PC-9 (cell line): ENCODE measurements at regions not wholly inside any gene's neighbourhood (a gene's known extent, or its start where the extent isn't known, plus 50 kb on each side); places are given as distances from the start of the nearest gene placed in this dataset.

Experiments
- BruUV-seq: library from RNA; stranded (reverse); fragments of 400-500 nt; replicated peaks from 2 replicates; lab custom pipeline; 2021; lab: Mats Ljungman, UMichigan
- CTCF ChIA-PET: fragments of 300-600 bp; sonication (Branson Sonifier 250); formaldehyde crosslinking; loops from one replicate; lab custom pipeline; 2022; ENCODE audit warnings: antibody characterized with exemption; lab: Charles Lee
- POLR2A ChIA-PET: fragments of 300-600 bp; sonication (Branson Sonifier 250); formaldehyde crosslinking; loops from one replicate; lab custom pipeline; 2022; ENCODE audit warnings: antibody characterized with exemption; ENCODE audit not compliant: unreplicated experiment; lab: Charles Lee
- DNase-seq, 2 experiments: peaks; one replicate each; pipeline versions ENCODE4 v3.0.0 to v3.0.0-alpha.2; 2015 to 2022; ENCODE audit warnings: mixed read lengths in 1 of 2
- H2AFZ ChIP-seq: fragments of 200-600 bp; sonication (generic); 2 replicates; pipeline ENCODE4 v1.8.1; 2017; ENCODE audit warnings: antibody characterized with exemption
- H3F3A ChIP-seq: fragments of 200-600 bp; sonication (generic); 2 replicates; pipeline ENCODE4 v1.8.1; 2017; ENCODE audit warnings: antibody characterized with exemption, mild to moderate bottlenecking, low read depth; ENCODE audit not compliant: insufficient read depth
- H3K27ac ChIP-seq: fragments of 200-600 bp; sonication (generic); 2 replicates; pipeline ENCODE4 v1.6.1; 2016; ENCODE audit warnings: mixed run types
- H3K27me3 ChIP-seq: fragments of 200-600 bp; sonication (generic); 2 replicates; pipeline ENCODE4 v1.6.1; 2016; ENCODE audit warnings: low read depth, mixed run types; ENCODE audit not compliant: insufficient read depth
- H3K36me3 ChIP-seq: fragments of 200-600 bp; sonication (generic); 2 replicates; pipeline ENCODE4 v1.6.1; 2016; ENCODE audit warnings: low read depth, mixed run types
- H3K4me1 ChIP-seq: fragments of 200-600 bp; sonication (generic); replicated peaks from 2 replicates; pipeline ENCODE4 v1.6.1; 2016; ENCODE audit warnings: mixed run types; ENCODE audit not compliant: insufficient read depth
- H3K4me2 ChIP-seq: fragments of 200-600 bp; sonication (generic); 2 replicates; pipeline ENCODE4 v1.6.1; 2017; ENCODE audit warnings: mixed run types
- H3K4me3 ChIP-seq: fragments of 200-600 bp; sonication (generic); 2 replicates; pipeline ENCODE4 v1.6.1; 2016; ENCODE audit warnings: mixed run types
- H3K79me2 ChIP-seq: fragments of 200-600 bp; sonication (generic); 2 replicates; pipeline ENCODE4 v1.6.1; 2017; ENCODE audit warnings: low read depth, mixed run types
- H3K9me2 ChIP-seq: fragments of 200-600 bp; sonication (generic); 2 replicates; pipeline ENCODE4 v1.8.1; 2017; ENCODE audit warnings: mild to moderate bottlenecking; ENCODE audit not compliant: insufficient read depth
- H3K9me3 ChIP-seq: fragments of 200-600 bp; sonication (generic); 2 replicates; pipeline ENCODE4 v1.8.1; 2016; ENCODE audit warnings: low read depth; ENCODE audit not compliant: insufficient read depth
- H4K20me1 ChIP-seq: fragments of 200-600 bp; sonication (generic); 2 replicates; pipeline ENCODE4 v1.8.1; 2017; ENCODE audit not compliant: insufficient read depth
- EZH2 ChIP-seq: fragments of 200-600 bp; sonication (generic); IDR thresholded peaks from 2 replicates; pipeline ENCODE4 v1.8.0; 2017; ENCODE audit warnings: antibody characterized with exemption, low read depth
- intact Hi-C: fragments of 100-400 bp; cut with micrococcal nuclease; formaldehyde crosslinking; loops from one replicate; pipeline ENCODE4 v1.10.0; 2022; ENCODE audit not compliant: unreplicated experiment
- TF ChIP-seq, protein P1 (sequence below): fragments of 200-600 bp; sonication (generic); conservative IDR thresholded peaks from 2 replicates; pipeline ENCODE4 v1.6.1; 2017; ENCODE audit warnings: mixed run types, antibody characterized with exemption, mild to moderate bottlenecking, moderate library complexity

DNA sequence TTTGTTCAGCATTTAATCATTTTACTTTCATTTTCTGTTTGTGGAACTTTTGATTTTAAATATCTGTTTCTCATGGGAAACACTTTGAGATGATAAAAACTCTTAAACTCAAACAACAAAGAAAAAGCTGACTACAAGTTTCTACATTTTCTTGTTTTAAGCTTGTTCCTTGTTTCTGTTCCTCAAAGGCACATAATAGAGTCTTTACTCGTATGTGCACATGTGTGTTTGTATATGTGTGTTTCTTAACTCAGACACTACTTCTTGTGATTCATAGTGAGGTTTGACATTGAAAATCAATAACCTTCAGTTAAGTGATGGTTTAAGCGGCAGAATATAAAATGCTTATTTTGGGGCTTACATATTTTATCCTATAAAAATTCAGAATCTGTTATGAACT lies 786.7 kb upstream of the EPHA6 start:
- BruUV-seq, result no TSS peak
- Histone ChIP-seq H2AFZ (peak overlapping the region; percentile 23; the same call in 1 of the 2 replicates), H3K4me1 (no peaks in the 10 kb centered on the region), H4K20me1 (peaks cover 3% of the 10 kb centered on the region; the same call in 1 of the 2 replicates), H3K9me3 (no peaks in the 10 kb centered on the region), H3K4me3 (peak overlapping the region; percentile 0; the same call in 1 of the 2 replicates), H3K36me3 (no peaks in the 10 kb centered on the region), H3K27me3 (no peaks in the 10 kb centered on the region), H3K79me2 (no peaks in the 10 kb centered on the region), H3F3A (no peaks in the 10 kb centered on the region), H3K27ac (no peak overlapping the region), H3K9me2 (no peaks in the 10 kb centered on the region; the same call in 1 of the 2 replicates), H3K4me2 (peak overlapping the region; percentile 20)
- TF ChIP-seq, protein P1, sequence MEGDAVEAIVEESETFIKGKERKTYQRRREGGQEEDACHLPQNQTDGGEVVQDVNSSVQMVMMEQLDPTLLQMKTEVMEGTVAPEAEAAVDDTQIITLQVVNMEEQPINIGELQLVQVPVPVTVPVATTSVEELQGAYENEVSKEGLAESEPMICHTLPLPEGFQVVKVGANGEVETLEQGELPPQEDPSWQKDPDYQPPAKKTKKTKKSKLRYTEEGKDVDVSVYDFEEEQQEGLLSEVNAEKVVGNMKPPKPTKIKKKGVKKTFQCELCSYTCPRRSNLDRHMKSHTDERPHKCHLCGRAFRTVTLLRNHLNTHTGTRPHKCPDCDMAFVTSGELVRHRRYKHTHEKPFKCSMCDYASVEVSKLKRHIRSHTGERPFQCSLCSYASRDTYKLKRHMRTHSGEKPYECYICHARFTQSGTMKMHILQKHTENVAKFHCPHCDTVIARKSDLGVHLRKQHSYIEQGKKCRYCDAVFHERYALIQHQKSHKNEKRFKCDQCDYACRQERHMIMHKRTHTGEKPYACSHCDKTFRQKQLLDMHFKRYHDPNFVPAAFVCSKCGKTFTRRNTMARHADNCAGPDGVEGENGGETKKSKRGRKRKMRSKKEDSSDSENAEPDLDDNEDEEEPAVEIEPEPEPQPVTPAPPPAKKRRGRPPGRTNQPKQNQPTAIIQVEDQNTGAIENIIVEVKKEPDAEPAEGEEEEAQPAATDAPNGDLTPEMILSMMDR, result no peak
- no peak for TF ChIP-seq EZH2
- no peak for DNase-seq
- intact Hi-C loops, result no loop called here
- ChIA-PET POLR2A (no interaction called here), CTCF (no interaction called here)

DNA sequence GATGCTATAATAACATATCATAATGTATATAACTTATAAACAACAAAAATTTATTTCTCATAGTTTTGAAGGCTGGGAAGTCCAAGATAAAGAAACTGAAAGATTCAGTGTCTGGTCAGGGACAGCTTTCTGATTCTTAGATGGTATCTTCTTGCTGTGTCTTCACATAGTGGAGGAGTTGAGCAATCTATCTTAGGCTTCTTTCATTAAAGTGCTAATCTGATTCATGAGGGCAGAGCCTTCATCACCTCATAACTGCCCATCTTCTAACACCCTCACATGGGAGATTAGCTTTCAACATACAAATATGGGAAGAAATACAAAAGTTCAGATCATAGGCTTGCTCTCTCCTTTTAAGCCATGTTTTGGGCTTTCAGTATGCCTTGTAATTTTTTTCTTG lies 774.8 kb upstream of the EPHA6 start:
- no TSS peak for BruUV-seq
- H3K27me3 ChIP-seq, result no peaks in the 10 kb centered on the region
- TF ChIP-seq, protein P1, result no peak
- no peak for TF ChIP-seq EZH2
- H3K9me3 ChIP-seq, result 0 out of 2 replicates have a peak, but pooled peaks cover 3% of the 10 kb centered on the region
- H3K79me2 ChIP-seq, result no peaks in the 10 kb centered on the region
- no peak overlapping the region for H3K27ac ChIP-seq
- H3K4me1 ChIP-seq, result no peaks in the 10 kb centered on the region
- H2AFZ ChIP-seq, result no peak overlapping the region
- H3K4me3 ChIP-seq, result no peak overlapping the region
- H3K9me2 ChIP-seq, result no peaks in the 10 kb centered on the region
- ChIA-PET CTCF (no interaction called here), POLR2A (no interaction called here)
- no peaks in the 10 kb centered on the region for H4K20me1 ChIP-seq
- no peak overlapping the region for H3K4me2 ChIP-seq
- no peak for DNase-seq
- no peaks in the 10 kb centered on the region for H3F3A ChIP-seq
- H3K36me3 ChIP-seq, result no peaks in the 10 kb centered on the region
- intact Hi-C loops, result no loop called here

DNA sequence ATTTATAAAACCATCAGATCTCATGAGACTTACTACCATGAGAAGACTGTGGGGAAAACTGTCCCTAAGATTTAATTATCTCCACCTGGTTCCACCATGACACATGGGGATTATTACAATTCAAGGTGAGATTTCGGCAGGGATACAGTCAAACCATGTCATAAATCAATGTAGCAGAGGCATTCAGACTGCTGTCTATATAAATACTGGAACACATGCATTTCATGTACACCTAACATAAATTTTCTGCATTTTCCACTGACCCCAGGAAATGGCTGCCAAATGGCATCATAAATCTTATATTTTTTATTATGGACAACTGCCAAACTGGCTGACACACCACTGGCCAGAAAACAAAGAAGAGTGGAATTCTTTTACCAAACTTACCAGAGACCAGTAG lies 755.1 kb upstream of the EPHA6 start:
- intact Hi-C loops, result no loop called here
- no peaks in the 10 kb centered on the region for H3K4me1 ChIP-seq
- DNase-seq, result no peak
- H3K36me3 ChIP-seq, result no peaks in the 10 kb centered on the region
- no peaks in the 10 kb centered on the region for H3K9me2 ChIP-seq
- POLR2A ChIA-PET, result no interaction called here
- TF ChIP-seq, protein P1, result no peak
- TF ChIP-seq EZH2, result no peak
- no peaks in the 10 kb centered on the region for H3K79me2 ChIP-seq
- no peak overlapping the region for H3K4me2 ChIP-seq
- no TSS peak for BruUV-seq
- H3K27ac ChIP-seq, result no peak overlapping the region
- no peaks in the 10 kb centered on the region for H3K9me3 ChIP-seq
- H3F3A ChIP-seq, result no peaks in the 10 kb centered on the region
- H2AFZ ChIP-seq, result no peak overlapping the region
- no peaks in the 10 kb centered on the region for H3K27me3 ChIP-seq
- H3K4me3 ChIP-seq, result no peak overlapping the region
- CTCF ChIA-PET, result no interaction called here
- no peaks in the 10 kb centered on the region for H4K20me1 ChIP-seq
